NCI-H526 (cell line): ENCODE measurements at regions not wholly inside any gene's neighbourhood (a gene's known extent, or its start where the extent isn't known, plus 50 kb on each side); places are given as distances from the start of the nearest gene placed in this dataset.
"Not testable (repeated sequence)": the region's sequence is repeated elsewhere in the genome, so short reads cannot be mapped to it uniquely, and the experiment has no call there.

Source experiments
- DNase-seq, 2 experiments: peaks; one replicate each; lab custom pipeline; 2025; lab: John Stamatoyannopoulos, UW

DNA sequence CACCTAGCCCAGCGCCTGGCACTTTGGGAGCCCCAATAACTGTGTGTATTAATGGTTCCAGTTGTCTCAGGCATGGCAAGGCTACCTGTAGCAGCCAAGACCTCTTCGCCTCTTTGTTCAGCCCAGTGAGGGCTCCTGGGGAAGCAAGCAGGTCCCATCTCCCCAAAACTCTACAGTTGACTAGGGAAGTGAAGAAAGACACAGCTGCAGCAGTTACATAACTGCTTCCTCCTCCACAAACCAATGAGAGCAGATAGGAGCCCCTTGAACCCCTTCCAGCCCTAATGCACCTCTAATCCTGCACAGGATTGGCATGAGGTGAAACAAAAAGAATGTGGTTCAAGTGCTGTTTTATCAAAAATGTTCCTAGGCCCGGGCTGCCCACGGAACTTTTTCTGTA lies 100.5 kb downstream of the SYF2 start:
- DNase-seq = no peak

DNA sequence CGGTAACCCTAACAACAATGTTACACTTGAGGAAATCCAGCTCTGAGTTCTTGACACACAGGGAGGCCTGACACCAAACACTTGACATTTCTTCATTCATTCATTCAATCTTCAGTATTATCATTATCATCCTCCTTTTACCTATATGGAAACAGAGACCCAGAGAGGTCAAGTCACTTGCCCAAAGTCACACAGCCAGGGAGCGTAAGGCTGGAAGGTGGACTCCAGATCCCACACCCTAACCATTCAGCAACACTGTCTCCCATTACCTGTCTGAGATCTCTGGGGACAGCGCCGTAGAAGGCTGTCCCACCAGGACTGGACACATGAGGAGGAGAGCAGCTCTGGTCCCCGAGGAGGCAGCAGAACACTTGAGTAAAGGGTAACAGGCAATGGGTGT lies 101.4 kb downstream of the SYF2 start:
- DNase-seq = no peak

DNA sequence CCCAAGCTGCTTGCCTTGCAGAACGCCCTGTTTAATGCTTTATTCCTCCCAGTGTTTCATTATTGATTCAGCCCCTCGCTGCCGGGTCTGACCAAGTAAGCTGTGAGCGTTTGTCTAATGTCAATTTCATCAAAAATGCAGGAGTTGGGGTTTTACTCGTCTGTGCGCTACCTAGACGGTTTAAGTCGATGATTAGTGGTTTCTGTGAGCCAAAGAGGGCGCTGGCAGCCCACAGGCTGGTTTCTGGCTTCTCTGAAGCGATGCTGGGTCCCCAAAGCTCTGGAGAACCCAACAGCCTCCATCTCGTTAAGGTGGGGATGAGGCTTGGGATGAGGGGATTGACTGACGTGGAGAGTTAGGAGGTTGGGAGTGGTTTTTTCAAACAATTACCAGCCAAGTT lies 102.9 kb downstream of the SYF2 start:
- DNase-seq = no peak

DNA sequence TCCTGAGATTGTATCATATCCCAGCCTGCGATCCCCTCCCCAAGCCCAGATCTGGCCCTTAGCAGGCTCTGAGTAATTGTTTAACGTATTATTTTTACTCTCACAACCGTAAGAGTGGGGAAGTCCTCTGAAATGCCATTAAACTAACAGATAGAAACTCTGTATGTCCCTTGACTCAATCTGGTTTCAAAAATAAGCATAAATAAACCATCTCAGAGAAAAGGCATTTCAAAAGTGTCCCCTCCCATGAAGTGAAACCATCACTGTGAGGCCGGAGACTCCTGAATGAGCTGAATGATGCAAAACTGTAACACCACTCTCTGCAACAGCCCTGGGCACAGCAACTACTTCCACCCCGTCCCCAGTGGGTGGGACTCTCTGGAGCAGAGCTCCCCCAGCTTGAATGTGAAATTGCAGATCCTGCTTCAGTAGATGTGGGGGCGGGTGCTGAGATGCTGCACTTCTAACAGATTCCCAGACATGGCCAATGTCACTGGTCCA lies 104.1 kb downstream of the SYF2 start:
- DNase-seq = no peak

DNA sequence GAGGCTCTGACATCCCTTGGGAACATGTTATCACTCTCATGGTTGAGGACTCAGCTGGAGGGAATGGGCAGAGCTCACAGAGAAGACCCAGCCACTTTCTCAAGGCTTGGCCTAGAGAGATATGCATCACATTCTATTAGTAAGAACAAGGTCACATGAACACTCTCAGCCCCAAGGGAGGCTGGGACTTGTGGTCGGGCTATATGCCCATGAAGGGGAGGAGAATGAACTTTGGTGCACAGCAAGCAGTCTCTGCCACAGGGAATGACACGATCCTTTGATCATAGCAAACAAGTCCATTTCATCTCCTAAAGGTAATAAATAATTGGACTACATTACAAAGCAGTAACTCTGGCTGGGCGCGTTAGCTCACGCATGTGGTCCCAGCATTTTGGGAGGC lies 105.7 kb downstream of the SYF2 start:
- no peak for DNase-seq

DNA sequence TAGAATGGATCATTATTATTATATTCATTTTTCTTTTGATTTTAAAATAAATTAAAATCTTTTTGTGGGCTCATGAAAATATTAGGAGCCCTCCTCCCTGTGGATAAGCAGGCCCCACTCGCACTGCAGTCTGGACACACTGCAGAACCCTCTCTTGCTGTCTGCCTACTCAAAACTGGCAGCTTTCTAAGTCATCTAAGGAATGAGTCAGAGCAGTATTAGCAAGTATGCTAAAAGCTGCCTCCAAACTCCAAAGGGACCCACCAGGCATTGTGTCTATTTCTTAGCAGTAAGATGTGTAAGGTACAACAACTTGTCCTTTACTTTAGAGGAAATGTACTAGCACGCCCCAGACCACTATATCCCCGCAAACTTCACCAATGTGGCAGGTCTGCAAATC lies 108.8 kb downstream of the SYF2 start:
- no peak for DNase-seq

DNA sequence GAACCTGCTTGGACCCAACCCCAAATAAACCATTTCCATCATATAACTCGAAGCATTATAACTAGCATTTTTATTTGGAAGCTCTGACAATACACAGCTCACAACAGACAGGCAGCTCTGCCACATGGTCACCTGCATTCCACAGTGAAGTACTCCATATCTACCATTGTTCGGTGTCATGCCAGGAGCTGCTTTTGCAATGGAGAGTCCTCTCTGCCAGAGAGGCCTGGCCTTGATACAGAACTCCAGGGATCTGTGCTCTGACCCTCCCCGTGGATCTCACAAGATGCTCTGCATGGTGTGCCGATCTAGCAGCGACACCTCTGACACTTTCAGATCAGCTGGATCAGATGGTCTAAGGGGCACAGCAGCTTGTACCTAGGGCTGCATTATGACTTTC lies 109.6 kb downstream of the SYF2 start:
- DNase-seq = no peak

DNA sequence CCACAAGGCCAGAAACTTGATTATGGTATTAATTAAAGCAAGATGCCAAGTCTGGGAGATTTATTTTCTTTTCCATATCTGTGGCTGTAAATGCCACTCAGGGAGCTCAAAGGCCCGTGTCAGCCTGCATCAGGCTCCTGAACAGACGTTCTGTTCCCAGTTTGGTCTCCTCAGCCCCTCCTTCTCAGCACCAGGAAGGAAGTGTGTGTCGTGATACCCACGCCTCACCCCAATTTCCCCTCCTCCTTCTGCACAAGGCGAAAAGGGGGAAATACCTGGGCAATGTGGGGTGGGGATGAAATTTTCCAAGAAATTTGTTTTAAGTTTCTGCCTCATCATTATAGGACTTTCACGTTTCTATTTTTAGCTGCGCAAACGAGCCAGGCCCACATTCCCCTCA lies 112.0 kb downstream of the SYF2 start:
- no peak for DNase-seq

DNA sequence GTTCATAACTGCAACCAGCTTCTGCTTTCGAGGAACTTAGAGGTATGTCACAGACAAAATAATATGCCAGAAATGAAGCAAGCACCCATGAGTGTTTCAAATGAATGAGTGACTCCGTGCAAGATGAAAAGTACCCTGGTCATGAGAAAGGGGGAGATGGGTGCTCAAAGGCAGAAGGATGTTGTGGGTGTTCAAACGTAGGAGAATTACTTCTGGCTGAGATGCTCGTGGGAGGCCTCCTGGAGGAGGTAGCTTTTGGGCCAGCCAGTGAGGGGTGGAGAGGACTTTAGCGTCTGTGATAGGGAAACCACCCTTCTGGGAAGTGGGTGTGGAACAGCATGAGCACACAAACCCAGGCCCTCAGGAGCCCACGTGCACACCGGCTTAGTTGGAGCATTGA lies 113.8 kb downstream of the SYF2 start:
- DNase-seq = no peak

DNA sequence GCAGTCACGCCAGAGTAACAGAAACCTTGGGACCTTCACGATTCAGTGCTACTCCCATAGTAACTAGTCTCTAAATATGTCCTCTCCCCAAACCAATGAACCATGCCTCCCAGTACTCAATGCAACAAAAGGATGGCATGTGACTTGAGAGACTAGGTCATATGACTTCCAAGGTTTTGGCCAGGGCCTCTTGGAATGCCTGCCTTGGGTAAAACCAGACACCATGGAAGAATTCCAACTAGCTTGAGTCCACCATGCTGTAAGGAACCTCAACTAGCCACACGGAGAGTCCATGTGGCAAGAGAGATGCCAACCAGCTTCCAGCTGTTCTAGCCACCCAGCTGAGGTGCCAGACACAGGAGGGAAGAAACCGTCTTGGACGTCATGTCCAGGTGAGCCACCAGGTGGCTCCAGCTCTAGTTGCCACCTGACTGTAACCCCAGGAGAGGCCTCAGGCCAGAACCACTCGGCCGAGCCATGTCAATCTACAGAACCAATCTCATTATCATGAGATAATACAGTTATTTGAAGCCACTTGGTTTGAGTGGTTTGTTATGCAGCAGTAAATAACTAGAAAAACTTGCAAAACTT lies 115.0 kb downstream of the SYF2 start:
- DNase-seq = peak; percentile 9 to 53

DNA sequence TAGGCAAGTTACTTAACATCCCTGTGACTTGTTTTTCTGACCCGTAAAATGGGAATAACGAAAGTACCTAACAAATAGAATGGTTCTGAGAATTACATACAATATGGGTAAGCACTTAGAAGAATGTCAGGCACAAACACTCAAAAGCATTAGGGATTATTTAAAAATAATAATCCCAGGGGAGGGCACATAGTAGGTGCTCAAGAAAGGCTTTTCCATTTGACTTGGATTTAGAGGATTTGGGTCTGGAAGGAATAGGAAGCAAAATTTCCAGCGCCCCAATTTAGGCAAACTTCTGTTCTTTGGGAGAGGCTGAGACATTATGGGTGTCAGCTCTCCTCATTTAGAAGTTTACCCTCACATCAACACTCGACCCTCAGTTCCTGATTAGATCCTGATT lies 115.5 kb downstream of the SYF2 start:
- no peak for DNase-seq

DNA sequence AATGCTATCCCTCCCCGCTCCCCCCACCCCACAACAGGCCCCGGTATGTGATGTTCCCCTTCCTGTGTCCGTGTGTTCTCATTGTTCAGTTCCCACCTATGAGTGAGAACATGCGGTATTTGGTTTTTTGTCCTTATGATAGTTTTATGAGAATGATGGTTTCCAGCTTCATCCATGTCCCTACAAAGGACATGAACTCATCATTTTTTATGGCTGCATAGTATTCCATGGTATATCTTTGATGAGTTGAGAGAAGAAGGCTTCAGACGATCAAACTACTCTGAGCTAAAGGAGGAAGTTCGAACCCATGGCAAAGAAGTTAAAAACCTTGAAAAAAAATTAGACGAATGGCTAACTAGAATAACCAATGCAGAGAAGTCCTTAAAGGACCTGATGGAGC lies 116.2 kb downstream of the SYF2 start:
- not testable (repeated sequence) for DNase-seq

DNA sequence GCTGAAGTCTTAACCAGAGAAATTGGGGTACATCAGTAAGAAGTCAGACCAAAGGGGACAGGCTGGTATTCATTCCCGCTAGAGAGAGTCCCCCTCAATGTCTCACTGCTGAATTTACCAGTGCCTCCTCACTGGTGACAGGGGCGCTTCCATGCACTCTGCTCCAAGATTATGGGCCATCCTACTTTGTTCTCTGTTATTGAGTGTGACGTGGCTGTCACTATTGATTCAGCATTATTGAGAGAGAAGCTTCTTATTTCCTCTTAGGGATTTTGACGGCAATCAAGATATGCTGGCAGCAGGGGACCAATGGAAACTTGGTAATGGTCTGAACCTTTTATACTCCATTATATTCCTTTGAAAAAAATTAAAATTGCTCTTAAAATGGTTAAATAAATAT lies 118.6 kb downstream of the SYF2 start:
- DNase-seq = no peak

DNA sequence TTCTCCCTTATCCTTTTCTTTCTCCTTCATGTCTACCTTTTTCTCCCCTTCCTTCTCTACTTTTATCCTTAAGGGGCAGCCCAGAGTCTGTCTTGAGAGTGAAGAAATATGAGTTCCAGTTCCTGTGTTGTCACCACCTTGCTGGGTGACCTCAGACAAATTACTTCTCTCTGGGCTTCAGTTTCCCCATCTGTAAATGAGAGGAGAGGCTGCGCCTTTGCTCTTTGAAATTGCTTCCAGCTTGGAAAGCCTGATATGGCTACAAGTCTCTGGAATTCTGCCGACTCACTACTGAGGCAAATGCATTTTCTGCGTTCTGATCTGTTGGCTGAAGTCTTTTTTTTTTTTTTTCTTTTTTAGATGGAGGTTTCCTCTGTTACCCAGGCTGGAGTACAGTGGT lies 119.2 kb downstream of the SYF2 start:
- DNase-seq = no peak

DNA sequence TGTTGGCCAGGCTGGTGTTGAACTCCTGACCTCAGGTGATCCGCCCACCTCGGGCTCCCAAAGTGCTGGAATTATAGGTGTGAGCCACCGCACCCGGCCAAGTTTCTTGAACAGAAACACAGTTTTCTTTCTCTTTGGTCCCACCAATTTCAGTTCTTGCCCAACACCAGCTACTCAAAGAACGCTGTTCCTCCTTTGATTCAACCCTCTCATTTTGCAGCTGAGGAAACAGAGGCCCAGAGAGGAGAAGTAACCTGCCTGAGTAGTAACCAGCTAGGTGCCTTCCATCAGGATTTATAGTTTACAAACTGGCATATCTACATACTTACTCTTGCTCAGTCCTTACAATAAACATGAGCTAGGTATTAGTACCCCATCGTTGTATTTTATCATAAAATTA lies 119.9 kb downstream of the SYF2 start:
- no peak for DNase-seq

DNA sequence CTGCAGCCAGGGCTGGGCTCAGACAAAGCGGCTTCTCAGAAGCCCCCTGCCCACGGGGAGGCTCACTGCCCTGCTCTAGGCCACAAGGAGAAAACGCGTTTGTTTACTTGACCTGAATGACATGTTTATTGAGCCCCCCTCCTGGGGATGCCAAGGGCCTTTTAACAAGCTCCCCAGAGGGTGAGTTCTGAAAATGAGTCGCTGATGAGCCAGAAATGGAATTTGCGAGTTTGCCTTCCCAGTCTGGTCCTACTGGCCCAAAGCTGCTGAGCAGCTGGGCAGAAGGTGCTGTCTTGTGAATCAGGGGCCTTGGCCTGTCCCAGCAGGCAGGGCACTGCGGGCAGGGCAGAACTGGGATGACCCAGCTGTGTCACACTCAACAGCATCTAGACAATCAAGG lies 120.6 kb downstream of the SYF2 start:
- DNase-seq = no peak

DNA sequence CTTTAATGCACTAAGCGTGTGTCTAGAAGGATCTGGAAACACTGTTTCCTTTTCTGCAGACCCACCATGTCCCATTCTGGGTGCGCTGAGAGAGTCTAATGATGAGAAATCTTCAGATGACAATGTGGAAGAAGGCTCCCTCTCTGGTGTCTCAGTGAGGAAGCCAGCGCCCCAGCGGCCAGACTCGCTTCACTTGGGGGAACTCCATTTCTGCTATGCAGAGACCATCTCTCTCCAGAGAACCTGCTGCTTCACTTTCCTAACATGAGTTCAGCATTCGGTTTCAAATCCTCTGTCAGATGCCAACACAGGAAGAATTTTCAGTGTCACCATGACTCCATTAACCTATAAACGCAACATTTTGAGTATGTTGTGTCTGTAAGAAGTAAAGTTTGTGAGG lies 121.8 kb downstream of the SYF2 start:
- DNase-seq = no peak

DNA sequence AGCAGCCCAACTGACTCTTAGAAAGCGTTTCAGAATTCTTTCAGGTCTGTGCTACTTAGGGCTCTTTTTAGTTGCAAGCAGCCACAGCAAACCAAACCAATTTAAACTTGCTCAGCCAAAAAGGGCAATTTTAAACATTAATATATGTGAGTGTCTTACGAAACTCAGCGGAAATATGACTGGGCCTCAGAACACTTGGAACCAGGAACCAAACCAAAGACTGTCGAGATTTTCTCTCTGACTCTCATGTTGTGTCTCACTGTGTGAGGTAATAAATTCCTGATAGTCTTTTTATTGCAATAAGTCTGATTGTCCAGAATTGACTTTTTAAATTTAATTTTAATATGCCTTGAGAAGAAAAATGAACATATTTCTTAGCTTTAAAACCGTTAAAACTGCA lies 122.3 kb downstream of the SYF2 start:
- no peak for DNase-seq

DNA sequence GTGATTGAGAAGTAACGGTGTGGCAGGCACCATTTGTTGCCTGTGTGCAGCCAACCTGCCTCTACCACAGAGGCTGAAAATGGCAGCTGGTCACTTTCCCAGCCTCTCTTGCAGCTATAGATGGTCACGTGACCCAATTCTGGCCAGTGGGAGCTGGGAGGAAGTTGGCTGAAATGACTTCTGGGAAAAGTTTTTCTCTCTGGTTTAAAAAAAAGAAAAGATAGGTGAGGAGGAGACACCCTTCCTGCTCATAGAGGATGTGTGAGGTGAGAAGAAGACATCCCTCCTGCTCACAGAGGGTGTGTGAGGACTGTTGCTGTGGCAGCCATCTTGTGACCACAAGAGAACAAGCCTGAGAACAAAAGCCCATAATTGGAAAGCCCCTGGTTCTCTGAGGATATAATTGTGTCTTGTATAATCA lies 122.8 kb downstream of the SYF2 start:
- DNase-seq = no peak

DNA sequence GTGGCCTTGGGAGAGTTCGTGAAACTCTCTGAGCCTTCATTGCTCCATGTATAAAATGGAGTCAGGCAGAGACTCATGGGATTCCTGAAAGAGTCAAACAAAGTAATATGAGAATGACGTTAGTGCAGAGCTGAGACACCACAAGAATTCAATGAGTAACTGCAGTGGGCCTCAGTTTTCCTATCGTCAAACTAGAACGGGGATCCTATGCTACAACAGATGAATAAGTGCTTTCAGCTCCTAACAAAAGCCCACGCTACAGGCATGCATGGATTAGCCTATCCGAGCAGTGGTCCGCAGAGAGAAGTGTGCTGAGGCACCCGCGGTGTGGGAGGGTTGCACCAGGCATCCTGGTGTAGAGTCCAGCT lies 124.7 kb downstream of the SYF2 start:
- DNase-seq = no peak

DNA sequence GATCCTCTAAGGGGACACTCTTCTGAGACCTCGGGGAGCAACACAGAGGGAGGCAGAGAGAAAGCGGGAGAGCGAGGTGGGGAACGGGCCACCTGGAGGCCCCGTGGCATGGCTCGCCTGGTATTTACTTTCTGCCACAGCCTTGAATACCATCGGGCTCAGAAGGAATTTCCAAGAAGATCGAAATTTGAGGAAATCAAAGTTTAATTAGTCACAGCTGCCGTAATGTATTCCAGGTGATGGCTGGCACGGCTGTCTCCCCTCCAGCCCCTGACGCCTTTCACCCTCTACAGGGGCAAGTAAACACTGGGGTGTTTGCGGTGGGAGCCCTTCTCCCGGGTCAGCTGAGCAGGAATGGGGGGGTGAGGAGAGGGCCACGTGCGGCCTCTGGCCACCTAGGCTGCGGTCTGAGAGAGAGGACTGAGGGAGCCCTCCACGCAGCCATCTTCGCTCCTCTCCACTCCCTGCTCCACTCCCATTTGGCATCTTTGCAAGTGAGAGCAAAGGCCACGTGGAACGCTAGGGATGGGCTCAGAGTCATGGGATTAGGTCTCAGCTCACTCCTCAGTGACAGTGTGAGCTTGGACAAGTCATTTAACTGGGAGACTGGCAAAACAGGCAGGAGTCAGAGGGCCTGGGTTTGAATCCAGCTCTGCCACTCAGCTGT lies 125.2 kb downstream of the SYF2 start:
- no peak for DNase-seq

DNA sequence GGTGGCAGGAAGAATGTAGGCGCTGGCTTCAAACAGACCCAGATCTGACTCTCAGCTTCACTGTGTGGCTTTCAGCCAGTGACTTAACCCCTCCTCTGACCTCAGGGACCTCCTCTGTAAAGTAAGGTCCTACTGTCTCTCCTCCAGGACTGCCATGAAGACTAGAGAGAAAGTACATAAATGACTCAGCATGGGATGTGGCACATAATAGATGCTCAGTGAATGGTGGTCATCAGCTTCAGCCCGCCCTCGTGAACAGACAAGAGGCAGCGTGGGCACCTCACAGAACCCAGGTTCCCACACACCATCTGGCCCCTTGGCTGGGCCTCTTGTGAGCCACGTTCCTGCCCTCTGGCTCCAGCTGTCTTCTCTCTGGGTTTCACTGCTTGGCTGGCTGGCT lies 126.0 kb downstream of the SYF2 start:
- no peak for DNase-seq

DNA sequence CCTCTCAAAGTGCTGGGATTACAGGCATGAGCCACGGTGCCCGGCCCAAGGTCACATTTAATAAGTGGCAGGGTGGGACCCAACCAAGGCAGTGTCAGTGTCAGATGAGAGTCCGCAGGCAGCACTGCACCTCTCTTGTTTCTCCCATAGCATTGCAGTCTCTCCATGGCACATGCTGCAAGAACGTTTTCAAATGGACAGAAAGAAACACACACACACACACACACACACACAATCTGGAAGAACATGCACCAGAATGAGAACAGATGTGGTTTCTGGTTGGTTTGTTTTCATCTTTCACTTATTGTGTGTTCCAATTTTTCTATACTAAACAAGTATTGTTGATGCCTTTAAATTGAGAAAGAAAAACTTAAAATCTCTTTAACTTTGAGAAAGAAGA lies 126.5 kb downstream of the SYF2 start:
- no peak for DNase-seq

DNA sequence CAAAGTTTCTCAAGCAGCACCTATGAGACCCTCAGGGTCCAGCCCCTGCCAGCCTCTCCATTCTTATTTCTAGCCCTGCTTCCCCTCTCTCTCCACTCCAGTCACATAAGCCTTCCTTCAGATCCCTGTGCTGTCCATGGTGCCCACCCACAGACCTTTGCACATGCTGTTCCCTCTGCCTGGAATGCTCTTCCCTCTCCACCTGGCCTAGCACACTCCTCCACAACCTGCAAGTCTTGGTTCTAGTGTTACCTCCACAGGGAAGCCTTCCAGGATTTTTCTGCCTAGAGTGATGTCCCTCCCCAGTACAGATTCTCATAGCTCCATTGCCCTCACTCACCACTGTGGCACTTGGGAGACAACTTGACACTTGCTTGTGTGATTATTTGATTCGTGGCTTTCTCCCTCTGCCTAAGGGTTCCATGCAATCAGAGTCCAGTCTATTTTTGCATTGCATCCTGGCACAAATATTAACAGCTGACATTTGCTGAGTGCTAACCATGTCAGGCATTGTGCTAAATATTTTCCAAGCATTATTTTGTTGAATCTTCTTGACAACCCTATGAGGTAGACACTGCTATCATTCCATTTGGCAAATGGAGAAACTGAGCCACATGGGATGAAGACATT lies 127.3 kb downstream of the SYF2 start:
- DNase-seq = no peak
